Uterus (tissue), 3 donors: ENCODE measurements at regions not wholly inside any gene's neighbourhood (a gene's known extent, or its start where the extent isn't known, plus 50 kb on each side); places are given as distances from the start of the nearest gene placed in this dataset.

Experiments used
- DNase-seq, 2 donors: peaks; one replicate each; pipeline ENCODE4 v3.0.0-alpha.2; 2019 to 2020
- H3K27ac ChIP-seq, 2 donors: fragments of 200-600 bp; sonication (generic); 1 replicate in 1 of 2; 2 replicates in 1 of 2; pipeline ENCODE4 v1.5.1; 2016 to 2018
- H3K27me3 ChIP-seq, 2 donors: fragments of 200-600 bp; sonication (generic); one replicate each; pipeline ENCODE4 v1.5.1; 2018 to 2019; ENCODE audit warnings: control low read depth in 1 of 2
- H3K36me3 ChIP-seq, 2 donors: fragments of 200-600 bp; sonication (generic); one replicate each; pipeline ENCODE4 v1.5.1; 2019; ENCODE audit warnings: control low read depth in 1 of 2
- H3K4me1 ChIP-seq, 2 donors: fragments of 200-600 bp; sonication (generic); one replicate each; pipeline ENCODE4 v1.5.1; 2018 to 2019; ENCODE audit warnings: control low read depth in 1 of 2
- H3K4me3 ChIP-seq, 2 donors: fragments of 200-600 bp; sonication (generic); 1 replicate in 1 of 2; 2 replicates in 1 of 2; pipeline ENCODE4 v1.5.1; 2018 to 2019; ENCODE audit warnings: mild to moderate bottlenecking in 1 of 2
- H3K9me3 ChIP-seq, 2 donors: fragments of 200-600 bp; sonication (generic); one replicate each; pipeline ENCODE4 v1.5.1; 2019; ENCODE audit warnings: control low read depth in 1 of 2
- CTCF ChIP-seq, 4 experiments: fragments of 200-600 bp in 2 of 4; fragments of 450-650 bp in 2 of 4; sonication (generic) in 2 of 4; IDR thresholded peaks; one replicate each; pipeline ENCODE4 v1.5.1; 2016 to 2019; ENCODE audit warnings: antibody characterized with exemption in 4 of 4, mild to moderate bottlenecking in 2 of 4, moderate library complexity in 1 of 4
- POLR2A ChIP-seq, 2 donors: fragments of 450-650 bp; IDR thresholded peaks; one replicate each; pipeline ENCODE4 v1.6.1; 2016; ENCODE audit warnings: antibody characterized with exemption in 2 of 2, mild to moderate bottlenecking in 1 of 2, moderate library complexity in 1 of 2
- intact Hi-C: fragments of 100-400 bp; cut with DNase I; formaldehyde crosslinking; loops from one replicate; pipeline ENCODE4 v1.15.1; 2023; ENCODE audit warnings: low total_unique reads
- donor health status: DM: yes; HTN: yes; CAD: no.

GRCh38 chr10:114723991-114724715 lies 66.1 kb upstream of the ABLIM1 start:
- Histone ChIP-seq H3K4me1 (no peaks in the 10 kb centered on the region), H3K9me3 (no peaks in the 10 kb centered on the region), H3K27me3 (no peaks in the 10 kb centered on the region), H3K4me3 (no peak overlapping the region), H3K36me3 (no peaks in the 10 kb centered on the region), H3K27ac (no peak overlapping the region)
- TF ChIP-seq POLR2A (IDR thresholded peaks at IDR 0.05) (no peak), CTCF (IDR thresholded peaks at IDR 0.05) (no peak)
- no peak for DNase-seq
- intact Hi-C loops = no loop called here

GRCh38 chr10:114724716-114725106 lies 66.6 kb upstream of the ABLIM1 start:
- Histone ChIP-seq H3K4me3 (no peak overlapping the region), H3K9me3 (no peaks in the 10 kb centered on the region), H3K27me3 (no peaks in the 10 kb centered on the region), H3K4me1 (no peaks in the 10 kb centered on the region), H3K27ac (no peak overlapping the region), H3K36me3 (no peaks in the 10 kb centered on the region)
- intact Hi-C loops = no loop called here
- no peak for TF ChIP-seq POLR2A (IDR thresholded peaks at IDR 0.05)
- no peak for TF ChIP-seq CTCF (IDR thresholded peaks at IDR 0.05)
- no peak for DNase-seq

- intact Hi-C loops = no loop called here
- DNase-seq = no peak
Measured at GRCh38 chr10:114726820-114727271, 68.8 kb upstream of the ABLIM1 start.

GRCh38 chr10:114728325-114728724 lies 70.2 kb upstream of the ABLIM1 start:
- no peak for DNase-seq
- intact Hi-C loops = no loop called here
- no peaks in the 10 kb centered on the region for H3K4me1 ChIP-seq
- H3K4me3 ChIP-seq = no peak overlapping the region
- no peaks in the 10 kb centered on the region for H3K27me3 ChIP-seq
- TF ChIP-seq CTCF (IDR thresholded peaks at IDR 0.05) (no peak), POLR2A (IDR thresholded peaks at IDR 0.05) (no peak)
- H3K36me3 ChIP-seq = no peaks in the 10 kb centered on the region
- H3K27ac ChIP-seq = no peak overlapping the region
- no peaks in the 10 kb centered on the region for H3K9me3 ChIP-seq

More at GRCh38 chr10:114726820-114727271, 68.8 kb upstream of the ABLIM1 start:
- Histone ChIP-seq H3K27me3 (no peaks in the 10 kb centered on the region), H3K4me1 (no peaks in the 10 kb centered on the region), H3K9me3 (no peaks in the 10 kb centered on the region), H3K36me3 (no peaks in the 10 kb centered on the region), H3K4me3 (no peak overlapping the region), H3K27ac (no peak overlapping the region)
- no peak for TF ChIP-seq CTCF (IDR thresholded peaks at IDR 0.05)
- no peak for TF ChIP-seq POLR2A (IDR thresholded peaks at IDR 0.05)

DNA sequence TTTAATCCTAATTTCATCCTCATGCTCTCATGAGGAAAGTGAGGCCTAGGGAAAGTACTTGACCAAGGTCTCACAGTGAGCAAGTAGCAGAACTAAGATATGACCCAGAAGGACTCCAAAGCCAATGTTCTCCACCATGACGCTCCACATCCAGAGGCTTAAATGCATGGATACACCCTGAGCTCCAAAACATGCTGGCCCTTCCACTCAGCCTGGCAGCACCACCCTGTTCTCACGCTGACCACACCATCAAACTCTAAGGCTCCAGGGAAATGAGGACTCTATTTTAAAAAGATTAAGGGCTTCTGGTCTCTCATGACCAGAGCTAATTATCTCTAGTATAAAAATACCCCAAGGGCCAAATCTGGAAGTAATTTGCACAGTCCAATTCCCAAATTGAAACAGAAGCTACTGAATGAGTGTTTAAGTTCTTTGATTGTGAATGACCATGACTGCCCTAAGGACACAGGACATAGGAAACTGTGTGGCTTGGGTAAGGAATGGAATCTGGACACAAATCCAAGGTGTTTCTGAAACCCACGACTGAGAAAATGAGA lies 71.1 kb upstream of the ABLIM1 start:
- no peak overlapping the region for H3K4me3 ChIP-seq
- no peaks in the 10 kb centered on the region for H3K4me1 ChIP-seq
- H3K9me3 ChIP-seq = no peaks in the 10 kb centered on the region
- TF ChIP-seq POLR2A (IDR thresholded peaks at IDR 0.05) = no peak
- H3K27ac ChIP-seq = no peak overlapping the region
- DNase-seq = no peak
- H3K27me3 ChIP-seq = no peaks in the 10 kb centered on the region
- intact Hi-C loops = no loop called here
- no peaks in the 10 kb centered on the region for H3K36me3 ChIP-seq
